ENCODE measurements at regions not wholly inside any gene's neighbourhood (a gene's known extent, or its start where the extent isn't known, plus 50 kb on each side); places are given as distances from the start of the nearest gene placed in this dataset.

GRCh38 chr12:66920205-66920604 lies 241.3 kb upstream of the GRIP1 start (continued):
- TF ChIP-seq, protein P1, sequence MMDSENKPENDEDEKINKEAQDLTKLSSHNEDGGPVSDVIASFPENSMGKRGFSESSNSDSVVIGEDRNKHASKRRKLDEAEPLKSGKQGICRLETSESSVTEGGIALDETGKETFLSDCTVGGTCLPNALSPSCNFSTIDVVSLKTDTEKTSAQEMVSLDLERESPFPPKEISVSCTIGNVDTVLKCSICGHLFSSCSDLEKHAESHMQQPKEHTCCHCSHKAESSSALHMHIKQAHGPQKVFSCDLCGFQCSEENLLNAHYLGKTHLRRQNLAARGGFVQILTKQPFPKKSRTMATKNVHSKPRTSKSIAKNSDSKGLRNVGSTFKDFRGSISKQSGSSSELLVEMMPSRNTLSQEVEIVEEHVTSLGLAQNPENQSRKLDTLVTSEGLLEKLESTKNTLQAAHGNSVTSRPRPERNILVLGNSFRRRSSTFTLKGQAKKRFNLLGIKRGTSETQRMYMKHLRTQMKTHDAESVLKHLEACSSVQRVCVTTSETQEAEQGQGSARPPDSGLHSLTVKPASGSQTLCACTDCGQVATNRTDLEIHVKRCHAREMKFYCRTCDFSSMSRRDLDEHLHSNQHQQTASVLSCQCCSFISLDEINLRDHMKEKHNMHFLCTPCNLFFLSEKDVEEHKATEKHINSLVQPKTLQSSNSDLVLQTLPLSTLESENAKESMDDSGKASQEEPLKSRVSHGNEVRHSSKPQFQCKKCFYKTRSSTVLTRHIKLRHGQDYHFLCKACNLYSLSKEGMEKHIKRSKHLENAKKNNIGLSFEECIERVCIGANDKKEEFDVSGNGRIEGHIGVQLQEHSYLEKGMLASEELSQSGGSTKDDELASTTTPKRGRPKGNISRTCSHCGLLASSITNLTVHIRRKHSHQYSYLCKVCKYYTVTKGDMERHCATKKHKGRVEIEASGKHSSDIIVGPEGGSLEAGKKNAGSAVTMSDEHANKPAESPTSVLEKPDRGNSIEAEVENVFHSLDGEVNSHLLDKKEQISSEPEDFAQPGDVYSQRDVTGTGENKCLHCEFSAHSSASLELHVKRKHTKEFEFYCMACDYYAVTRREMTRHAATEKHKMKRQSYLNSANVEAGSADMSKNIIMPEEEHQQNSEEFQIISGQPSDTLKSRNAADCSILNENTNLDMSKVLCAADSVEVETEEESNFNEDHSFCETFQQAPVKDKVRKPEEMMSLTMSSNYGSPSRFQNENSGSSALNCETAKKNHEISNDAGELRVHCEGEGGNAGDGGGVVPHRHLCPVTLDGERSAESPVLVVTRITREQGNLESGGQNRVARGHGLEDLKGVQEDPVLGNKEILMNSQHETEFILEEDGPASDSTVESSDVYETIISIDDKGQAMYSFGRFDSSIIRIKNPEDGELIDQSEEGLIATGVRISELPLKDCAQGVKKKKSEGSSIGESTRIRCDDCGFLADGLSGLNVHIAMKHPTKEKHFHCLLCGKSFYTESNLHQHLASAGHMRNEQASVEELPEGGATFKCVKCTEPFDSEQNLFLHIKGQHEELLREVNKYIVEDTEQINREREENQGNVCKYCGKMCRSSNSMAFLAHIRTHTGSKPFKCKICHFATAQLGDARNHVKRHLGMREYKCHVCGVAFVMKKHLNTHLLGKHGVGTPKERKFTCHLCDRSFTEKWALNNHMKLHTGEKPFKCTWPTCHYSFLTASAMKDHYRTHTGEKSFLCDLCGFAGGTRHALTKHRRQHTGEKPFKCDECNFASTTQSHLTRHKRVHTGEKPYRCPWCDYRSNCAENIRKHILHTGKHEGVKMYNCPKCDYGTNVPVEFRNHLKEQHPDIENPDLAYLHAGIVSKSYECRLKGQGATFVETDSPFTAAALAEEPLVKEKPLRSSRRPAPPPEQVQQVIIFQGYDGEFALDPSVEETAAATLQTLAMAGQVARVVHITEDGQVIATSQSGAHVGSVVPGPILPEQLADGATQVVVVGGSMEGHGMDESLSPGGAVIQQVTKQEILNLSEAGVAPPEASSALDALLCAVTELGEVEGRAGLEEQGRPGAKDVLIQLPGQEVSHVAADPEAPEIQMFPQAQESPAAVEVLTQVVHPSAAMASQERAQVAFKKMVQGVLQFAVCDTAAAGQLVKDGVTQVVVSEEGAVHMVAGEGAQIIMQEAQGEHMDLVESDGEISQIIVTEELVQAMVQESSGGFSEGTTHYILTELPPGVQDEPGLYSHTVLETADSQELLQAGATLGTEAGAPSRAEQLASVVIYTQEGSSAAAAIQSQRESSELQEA (IDR thresholded peaks at IDR 0.05; ENCODE audit: low read depth): no peak
- TF ChIP-seq, protein P2, sequence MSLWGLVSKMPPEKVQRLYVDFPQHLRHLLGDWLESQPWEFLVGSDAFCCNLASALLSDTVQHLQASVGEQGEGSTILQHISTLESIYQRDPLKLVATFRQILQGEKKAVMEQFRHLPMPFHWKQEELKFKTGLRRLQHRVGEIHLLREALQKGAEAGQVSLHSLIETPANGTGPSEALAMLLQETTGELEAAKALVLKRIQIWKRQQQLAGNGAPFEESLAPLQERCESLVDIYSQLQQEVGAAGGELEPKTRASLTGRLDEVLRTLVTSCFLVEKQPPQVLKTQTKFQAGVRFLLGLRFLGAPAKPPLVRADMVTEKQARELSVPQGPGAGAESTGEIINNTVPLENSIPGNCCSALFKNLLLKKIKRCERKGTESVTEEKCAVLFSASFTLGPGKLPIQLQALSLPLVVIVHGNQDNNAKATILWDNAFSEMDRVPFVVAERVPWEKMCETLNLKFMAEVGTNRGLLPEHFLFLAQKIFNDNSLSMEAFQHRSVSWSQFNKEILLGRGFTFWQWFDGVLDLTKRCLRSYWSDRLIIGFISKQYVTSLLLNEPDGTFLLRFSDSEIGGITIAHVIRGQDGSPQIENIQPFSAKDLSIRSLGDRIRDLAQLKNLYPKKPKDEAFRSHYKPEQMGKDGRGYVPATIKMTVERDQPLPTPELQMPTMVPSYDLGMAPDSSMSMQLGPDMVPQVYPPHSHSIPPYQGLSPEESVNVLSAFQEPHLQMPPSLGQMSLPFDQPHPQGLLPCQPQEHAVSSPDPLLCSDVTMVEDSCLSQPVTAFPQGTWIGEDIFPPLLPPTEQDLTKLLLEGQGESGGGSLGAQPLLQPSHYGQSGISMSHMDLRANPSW (CRISPR knock-in tag; IDR thresholded peaks at IDR 0.05): no peak
- TF ChIP-seq ELK3 (CRISPR knock-in tag; IDR thresholded peaks at IDR 0.05): no peak
- TF ChIP-seq CBFB (CRISPR knock-in tag; IDR thresholded peaks at IDR 0.05): no peak
- TF ChIP-seq ZNF699 (CRISPR knock-in tag; IDR thresholded peaks at IDR 0.05; ENCODE audit: insufficient replicate concordance): no peak
- no peak for TF ChIP-seq ZBTB9 (CRISPR knock-in tag; IDR thresholded peaks at IDR 0.05)
- 0 out of 2 replicates have a peak, but pooled peaks have one; percentile 35 for TF ChIP-seq SMARCE1 (IDR thresholded peaks at IDR 0.05)
- TF ChIP-seq ILF3 (IDR thresholded peaks at IDR 0.05; ENCODE audit: borderline replicate concordance): no peak
- no peak for TF ChIP-seq CREBBP (IDR thresholded peaks at IDR 0.05; ENCODE audit: low read depth, low read length)
- TF ChIP-seq ZNF707 (CRISPR knock-in tag; conservative IDR thresholded peaks at IDR 0.05): no peak
- no peak for TF ChIP-seq IRF1 (CRISPR knock-in tag; IDR thresholded peaks at IDR 0.05; ENCODE audit: borderline replicate concordance)
- no peak for TF ChIP-seq TCF7 (IDR thresholded peaks at IDR 0.05; ENCODE audit: borderline replicate concordance)
- TF ChIP-seq ZNF347 (CRISPR knock-in tag; IDR thresholded peaks at IDR 0.05; ENCODE audit: low read depth): no peak
- no peak for TF ChIP-seq GABPB1 (CRISPR knock-in tag; IDR thresholded peaks at IDR 0.05)
- TF ChIP-seq ZBTB7A (IDR thresholded peaks at IDR 0.05; ENCODE audit: borderline replicate concordance, control insufficient read depth, low read depth, low read length): no peak

Measured in K562 (cell line).